A673 (cell line): ENCODE measurements at regions not wholly inside any gene's neighbourhood (a gene's known extent, or its start where the extent isn't known, plus 50 kb on each side); places are given as distances from the start of the nearest gene placed in this dataset.

Source experiments
- CTCF ChIP-seq: fragments of 300-800, 200-600 bp; sonication (generic); conservative IDR thresholded peaks from 2 replicates; pipeline ENCODE4 v1.5.1; 2017; ENCODE audit warnings: low read depth, mild to moderate bottlenecking, antibody characterized with exemption, low read length, moderate library complexity, mixed read lengths
- EZH2 ChIP-seq: fragments of 200-600 bp; sonication (generic); IDR thresholded peaks from 2 replicates; pipeline ENCODE4 v1.6.1; 2017; ENCODE audit warnings: borderline replicate concordance, low read depth, mild to moderate bottlenecking, mixed read lengths, antibody characterized with exemption, low read length; ENCODE audit not compliant: poor library complexity, severe bottlenecking

DNA sequence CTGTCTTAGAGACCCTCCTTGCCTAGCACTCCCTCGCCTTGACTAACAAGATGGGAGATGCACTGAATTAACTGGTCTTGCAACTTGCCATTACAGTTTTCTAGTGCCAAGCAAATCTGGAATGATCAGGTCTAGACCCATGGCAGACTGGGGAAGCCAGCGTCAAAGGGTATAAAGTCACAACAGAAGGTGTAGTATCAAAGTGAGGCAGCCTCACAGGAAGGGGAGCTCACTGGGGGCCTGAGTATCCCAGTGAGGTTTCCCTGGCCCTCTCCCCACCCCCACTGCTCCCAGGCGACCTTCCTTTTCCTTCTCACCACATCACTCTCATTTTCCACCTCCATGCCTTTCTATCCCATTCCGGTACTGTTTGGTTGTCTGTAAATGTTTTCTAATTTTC is 83.5 kb upstream of the DOCK9 start:
- TF ChIP-seq CTCF (no peak), EZH2 (no peak)
